Anterior cingulate cortex (tissue), 58 donors: ENCODE measurements at regions not wholly inside any gene's neighbourhood (a gene's known extent, or its start where the extent isn't known, plus 50 kb on each side); places are given as distances from the start of the nearest gene placed in this dataset.

ENCODE experiments used
- DNase-seq, 58 donors: peaks; one replicate each; lab custom pipeline; 2025; lab: John Stamatoyannopoulos, UW

GRCh38 chr11:70486731-70487130, 88.4 kb downstream of the CTTN start:
- DNase-seq = no peak

DNA sequence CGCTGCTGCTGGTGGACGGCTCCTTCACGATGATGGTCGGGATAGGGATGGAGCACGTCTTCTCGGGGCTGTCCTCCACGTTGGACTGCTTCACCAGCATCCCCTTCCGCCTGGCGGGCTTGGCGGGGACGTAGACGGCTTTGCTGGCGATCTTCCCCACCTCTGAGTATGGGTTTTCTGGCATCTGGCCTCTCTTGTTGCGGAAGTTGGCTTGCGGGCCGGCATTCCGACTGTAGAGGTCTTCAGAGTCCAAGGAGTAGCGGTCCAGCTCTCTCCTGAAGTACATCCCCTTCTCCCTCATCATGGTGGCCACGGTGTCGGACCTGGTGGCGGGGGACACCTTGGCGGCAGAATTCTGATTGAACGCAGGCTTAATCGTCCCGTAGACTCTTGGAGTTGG, 88.8 kb downstream of the CTTN start:
- DNase-seq = no peak

GRCh38 chr11:70487756-70488155, 89.4 kb downstream of the CTTN start:
- no peak for DNase-seq

- DNase-seq = no peak
Measured at GRCh38 chr11:70488171-70488703, 89.9 kb downstream of the CTTN start.

GRCh38 chr11:70489276-70489675, 90.9 kb downstream of the CTTN start:
- no peak for DNase-seq

DNA sequence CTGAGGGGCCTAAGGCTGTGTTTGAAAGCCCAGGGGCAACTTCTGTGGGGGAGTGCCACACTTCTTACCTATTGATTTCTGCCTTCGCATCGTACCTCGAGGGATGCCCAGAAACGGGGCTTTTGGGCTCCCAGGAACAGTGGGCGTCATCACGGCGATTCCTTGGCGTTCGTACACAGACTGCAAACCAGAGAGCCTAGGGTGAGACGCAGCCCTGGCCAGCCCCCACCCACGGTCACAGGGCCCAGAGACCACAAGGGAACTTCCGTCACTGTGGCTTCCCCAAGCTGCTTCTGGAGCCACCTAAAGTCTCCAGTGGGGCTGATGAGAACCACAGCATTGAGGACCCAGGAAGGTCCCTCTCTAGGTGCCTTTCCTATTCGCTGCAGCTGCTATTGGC, 91.9 kb downstream of the CTTN start:
- DNase-seq = no peak

DNA sequence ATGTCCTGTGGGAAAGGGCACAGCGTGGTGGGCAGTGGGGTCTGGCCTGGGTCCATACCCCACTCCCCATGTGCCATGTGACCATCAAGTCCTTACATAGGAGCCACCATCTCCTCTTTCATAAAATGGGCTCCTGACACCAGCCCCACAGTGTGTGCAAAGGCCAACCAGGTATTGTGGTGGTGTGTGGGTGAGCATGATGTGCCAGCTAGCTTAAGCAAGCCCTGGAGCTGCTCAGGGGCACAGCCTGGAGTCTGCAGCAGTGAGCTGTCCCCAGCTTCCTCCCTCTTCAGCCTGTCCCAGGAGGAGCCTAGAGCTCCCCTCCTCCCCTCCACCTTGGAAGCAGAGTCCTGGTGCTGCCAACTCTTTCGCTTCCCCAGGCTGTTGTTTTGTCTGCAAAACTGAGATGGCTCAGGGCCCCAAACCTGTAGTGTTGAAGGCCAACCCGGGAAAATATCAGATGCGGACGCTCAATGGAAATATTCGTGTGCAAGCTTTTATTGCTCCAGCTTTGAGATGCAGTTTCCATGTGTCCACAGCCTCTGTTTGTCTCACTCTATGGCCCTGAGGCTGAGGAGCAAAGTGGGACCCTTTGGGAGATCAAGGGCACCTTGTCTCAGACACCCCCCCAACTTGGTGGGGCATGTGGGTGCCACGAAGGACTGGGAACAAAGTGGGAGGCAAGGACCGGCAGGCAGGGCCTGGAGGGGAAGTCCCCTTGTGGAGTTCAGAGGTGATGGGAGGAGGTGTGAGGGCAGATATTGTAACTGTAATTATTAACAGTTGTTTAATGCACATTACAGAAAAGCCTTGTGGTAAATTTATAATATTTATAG, 92.6 kb downstream of the CTTN start:
- DNase-seq = no peak

DNA sequence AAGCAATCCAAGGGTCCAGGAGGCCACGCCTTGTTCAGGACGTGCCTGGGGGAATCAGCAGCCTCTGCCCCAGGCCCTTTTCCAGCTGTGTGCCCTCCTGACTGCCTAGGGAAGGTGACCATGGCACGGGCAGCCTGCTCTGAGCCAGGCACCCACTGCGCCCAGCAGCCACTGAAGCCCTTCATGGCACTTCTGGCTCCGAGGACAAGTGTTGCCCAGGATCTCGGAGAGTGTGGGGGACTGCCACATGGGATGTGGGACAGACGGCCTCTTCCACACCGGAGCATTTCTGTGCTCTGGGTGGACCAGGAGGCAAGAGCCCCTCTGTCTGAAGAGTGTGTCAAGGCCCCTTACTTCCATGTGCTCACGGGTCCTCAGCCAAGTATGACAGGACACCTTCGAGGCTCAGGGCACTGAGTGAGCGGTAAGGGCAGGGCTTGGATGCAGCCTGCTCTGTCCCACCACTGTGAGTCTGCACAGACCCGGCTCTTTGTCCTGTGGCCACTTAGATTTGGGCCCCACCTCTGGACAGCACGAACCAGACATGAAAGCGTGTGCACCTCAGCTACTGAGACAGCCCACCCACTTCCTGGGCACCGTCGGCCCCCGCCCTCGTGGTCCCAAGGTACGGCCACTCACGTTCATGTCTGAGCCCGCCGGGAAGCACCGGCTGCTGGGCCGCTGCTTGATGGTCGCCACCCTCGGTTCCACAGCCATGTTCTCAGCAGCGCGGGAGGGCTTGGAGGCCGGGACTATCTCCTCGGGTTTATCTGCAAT, 93.6 kb downstream of the CTTN start:
- DNase-seq = no peak

GRCh38 chr11:70493089-70493474, 94.8 kb downstream of the CTTN start:
- DNase-seq = no peak

DNA sequence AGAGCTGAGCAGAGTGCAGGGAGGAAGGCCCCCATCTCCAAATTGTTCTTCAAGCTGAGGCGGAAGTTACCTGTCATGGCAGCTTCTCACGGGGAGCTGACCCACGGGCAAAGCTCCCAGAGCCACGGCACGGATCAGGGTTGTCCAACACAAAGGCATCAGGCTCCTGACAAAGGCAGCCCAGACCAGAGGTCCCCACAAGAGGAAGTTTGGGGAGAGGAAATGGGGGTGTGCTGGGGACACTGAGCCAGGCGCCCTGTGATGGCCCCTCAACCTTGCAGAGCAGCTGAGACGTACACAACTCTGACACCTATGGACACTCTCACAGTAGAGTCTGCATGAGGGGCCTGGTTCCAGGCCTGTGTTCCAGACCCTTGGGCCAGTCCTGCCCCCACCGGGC, 95.6 kb downstream of the CTTN start:
- DNase-seq = no peak

- no peak for DNase-seq
Measured at GRCh38 chr11:70494559-70495350, 96.4 kb downstream of the CTTN start.

DNA sequence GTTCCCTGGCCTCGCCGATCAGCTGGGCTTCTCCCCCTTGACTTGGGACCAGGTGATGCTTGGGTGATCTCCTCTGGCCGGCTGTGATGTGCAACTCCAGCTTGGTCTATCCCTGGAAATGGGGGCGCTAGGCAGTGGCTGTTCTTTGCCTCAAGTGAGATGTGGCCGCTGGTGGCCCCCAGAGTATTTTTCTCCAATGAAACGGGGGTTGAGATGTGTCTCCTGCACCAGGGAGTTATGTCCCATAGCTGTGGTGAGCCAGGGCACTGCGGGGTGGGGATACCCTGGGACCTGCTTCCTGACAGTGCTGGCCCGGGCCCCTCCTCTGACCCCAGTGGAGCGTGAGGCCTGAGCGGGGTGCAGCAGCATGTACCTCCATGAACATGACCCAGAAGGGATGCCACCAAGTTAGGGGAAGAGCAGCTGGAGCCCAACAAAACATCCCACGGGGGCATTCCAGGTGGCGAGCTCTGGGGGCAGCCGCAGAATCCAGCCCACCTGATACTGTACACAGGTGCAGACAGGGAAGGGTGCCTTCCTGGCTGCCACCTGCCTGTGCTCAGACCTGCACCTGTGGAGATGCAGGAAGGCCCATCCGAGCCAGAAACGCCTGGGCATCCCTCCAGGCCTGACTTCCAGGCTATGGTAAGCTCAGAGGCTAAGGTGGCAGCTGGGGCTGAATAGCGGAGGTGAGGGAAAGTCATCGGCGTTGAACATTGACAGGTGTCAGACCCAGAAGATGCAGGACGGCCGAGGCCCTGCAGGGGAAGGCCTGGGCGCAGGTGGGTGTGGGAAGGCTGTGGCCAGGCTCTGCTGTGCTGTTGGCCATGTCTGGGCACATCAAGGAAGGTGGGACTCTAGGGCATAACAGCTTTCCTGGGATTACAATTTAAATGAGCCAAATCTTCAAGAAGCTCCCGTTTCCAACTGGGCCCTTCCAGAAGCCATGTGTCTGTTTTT, 97.3 kb downstream of the CTTN start:
- no peak for DNase-seq

DNA sequence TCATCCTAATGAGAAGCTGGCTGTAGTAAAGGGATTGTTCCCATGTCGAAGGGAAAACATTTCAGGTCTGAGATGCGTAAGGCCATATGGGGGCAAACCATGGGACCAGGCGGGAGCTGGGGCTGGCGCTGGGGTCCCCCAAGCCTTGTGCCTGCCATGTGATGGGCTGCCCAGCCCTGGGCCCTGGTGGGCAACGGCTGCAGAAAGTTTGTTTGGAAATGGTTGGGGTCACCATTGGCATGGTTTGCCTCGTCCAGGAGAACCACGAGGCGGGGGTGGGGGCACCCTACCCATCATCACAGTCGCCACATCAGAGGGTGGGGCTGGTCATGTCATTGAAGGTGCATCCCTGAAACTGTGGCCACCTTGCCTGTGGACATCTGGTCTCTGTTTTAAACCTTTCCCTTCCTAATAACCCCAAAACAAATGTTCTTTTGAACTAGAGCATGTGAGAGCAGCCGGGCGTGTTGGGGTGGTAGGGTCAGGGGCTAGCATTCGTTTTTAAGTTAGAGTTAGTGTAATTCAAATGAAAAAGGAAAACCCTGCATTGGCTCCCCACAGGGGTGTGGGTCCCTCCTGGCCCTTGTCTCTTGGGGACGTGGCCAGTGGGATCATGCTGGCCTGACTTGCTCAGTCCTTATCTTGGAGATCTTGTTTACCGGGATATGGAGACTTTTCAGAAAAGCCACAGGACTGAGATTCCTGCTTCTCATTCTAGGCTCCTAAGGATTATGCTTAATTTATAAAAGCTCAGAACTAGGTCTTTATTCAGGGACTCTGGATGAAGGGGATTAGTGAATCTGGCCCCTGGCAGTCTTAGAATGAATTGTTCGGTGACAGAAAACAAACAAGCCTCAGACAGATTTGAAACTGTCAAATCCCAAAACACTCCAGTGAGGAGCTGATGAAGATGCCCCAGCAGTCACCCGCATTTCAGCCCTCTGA, 98.5 kb downstream of the CTTN start:
- DNase-seq = no peak

DNA sequence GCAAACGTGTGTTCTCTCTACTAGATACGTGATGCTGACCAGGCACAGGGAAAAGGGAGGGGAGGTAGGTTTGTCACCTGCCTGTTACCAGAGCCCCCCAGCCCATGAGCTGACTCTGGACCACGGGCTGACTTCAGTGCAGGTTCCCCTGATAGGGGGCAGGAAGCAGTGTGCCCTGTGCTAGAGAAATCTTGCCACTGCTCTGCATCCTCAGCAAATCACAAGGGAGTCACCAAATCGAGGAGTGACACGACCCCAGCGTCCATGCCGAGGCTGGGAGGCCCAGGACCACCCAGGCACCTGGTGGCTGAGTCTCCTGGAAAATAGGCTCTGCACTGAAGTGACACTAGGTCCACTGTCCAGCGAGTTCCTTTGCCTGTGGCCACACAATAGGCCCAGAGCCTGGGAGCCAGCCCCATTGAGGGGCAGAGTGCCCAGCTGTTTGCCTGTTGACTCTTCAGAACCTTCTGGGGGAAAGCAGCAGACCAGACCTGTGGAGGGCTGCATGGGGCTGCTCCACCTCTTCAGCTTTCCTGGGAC, 99.3 kb downstream of the CTTN start:
- DNase-seq = no peak

- no peak for DNase-seq
Measured at GRCh38 chr11:70498171-70498571, 99.8 kb downstream of the CTTN start.

DNA sequence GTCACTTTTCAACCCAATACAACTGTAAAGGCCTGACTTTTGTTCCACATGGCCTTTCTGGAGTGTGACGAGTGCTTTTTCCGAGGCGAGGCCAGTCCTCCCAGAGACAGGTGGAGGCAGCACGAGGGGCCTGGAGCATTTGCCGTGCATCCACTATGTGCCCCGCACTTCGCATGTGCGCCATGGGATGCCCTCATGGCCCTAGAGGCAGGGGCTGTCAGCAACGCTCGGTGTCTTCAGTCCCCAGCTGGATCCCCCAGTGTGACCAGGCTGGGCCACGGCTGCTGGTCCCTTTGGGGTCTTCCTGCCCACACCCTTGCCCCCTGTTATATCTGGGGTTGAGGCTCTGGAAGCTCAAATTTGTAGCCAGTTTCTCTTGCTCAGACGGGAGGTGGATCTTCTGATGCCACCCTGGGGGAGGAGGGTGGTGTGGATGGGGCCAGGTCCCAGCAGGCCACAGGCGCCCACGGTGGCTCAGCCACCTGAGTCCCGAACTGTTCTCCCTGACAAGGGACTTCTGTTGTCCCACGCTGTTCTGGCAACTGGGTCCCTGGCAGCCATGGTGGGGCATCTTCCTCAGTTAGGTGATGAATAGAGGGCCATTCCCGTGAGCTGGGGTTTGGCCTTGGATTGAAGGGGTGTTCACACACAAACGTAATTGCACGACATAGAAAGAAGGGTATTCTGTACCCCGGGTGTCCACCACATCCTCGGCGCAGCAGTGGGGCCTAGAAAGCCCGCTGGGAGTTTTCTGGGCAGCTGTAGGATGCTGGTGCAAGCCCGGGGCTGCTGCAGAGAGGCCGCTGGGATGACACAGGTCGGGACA, 100.9 kb downstream of the CTTN start:
- DNase-seq = no peak

- no peak for DNase-seq
Measured at GRCh38 chr11:70500076-70500847, 101.9 kb downstream of the CTTN start.
